T-helper 17 cell (primary cell): ENCODE measurements at regions not wholly inside any gene's neighbourhood (a gene's known extent, or its start where the extent isn't known, plus 50 kb on each side); places are given as distances from the start of the nearest gene placed in this dataset.
"Not testable (repeated sequence)": the region's sequence is repeated elsewhere in the genome, so short reads cannot be mapped to it uniquely, and the experiment has no call there.

ENCODE experiments used
- ATAC-seq: fragments of 150-1000 bp; cut with Tn5 transposase; 2 replicates; pipeline ENCODE4 v1.10.0; 2021; ENCODE audit warnings: mild to moderate bottlenecking, moderate library complexity
- DNase-seq, 3 donors: peaks; one replicate each; pipeline versions ENCODE4 v3.0.0 to v3.0.0-alpha.2; 2020 to 2021
- H3K9me3 ChIP-seq: one replicate; pipeline ENCODE4 v1.7.0; 2013; ENCODE audit warnings: low read length, mild to moderate bottlenecking; ENCODE audit not compliant: control insufficient read depth, poor library complexity, severe bottlenecking
- H3K27ac Mint-ChIP-seq: one replicate; pipeline ENCODE4 v1.8.0; 2022; ENCODE audit warnings: mild to moderate bottlenecking, moderate library complexity, mixed read lengths
- H3K27me3 Mint-ChIP-seq: one replicate; pipeline ENCODE4 v1.8.0; 2022; ENCODE audit warnings: mixed read lengths
- H3K36me3 Mint-ChIP-seq: one replicate; pipeline ENCODE4 v1.8.0; 2022; ENCODE audit warnings: low read depth, mixed read lengths
- H3K4me1 Mint-ChIP-seq: one replicate; pipeline ENCODE4 v1.8.0; 2022; ENCODE audit warnings: mild to moderate bottlenecking, mixed read lengths
- H3K4me3 Mint-ChIP-seq: one replicate; pipeline ENCODE4 v1.8.0; 2022; ENCODE audit warnings: mild to moderate bottlenecking, moderate library complexity, mixed read lengths

- ATAC-seq, DNase-seq, H3K27ac Mint-ChIP-seq, H3K9me3 ChIP-seq, H3K4me3 Mint-ChIP-seq, H3K36me3 Mint-ChIP-seq, H3K4me1 Mint-ChIP-seq, H3K27me3 Mint-ChIP-seq: not testable (repeated sequence)
These were observed 452.9 kb downstream of the SEMA3D start for GRCh38 chr7:84733976-84734375.

- H3K27ac Mint-ChIP-seq, H3K36me3 Mint-ChIP-seq, H3K4me1 Mint-ChIP-seq, H3K9me3 ChIP-seq, H3K4me3 Mint-ChIP-seq, ATAC-seq, H3K27me3 Mint-ChIP-seq, DNase-seq: not testable (repeated sequence)
These were observed 456.0 kb downstream of the SEMA3D start for GRCh38 chr7:84730864-84731263.

GRCh38 chr7:84729284-84729683, 457.6 kb downstream of the SEMA3D start:
- Mint-ChIP-seq H3K4me1 (no peaks in the 10 kb centered on the region), H3K36me3 (no peaks in the 10 kb centered on the region), H3K27ac (no peak overlapping the region), H3K27me3 (no peaks in the 10 kb centered on the region), H3K4me3 (no peak overlapping the region)
- DNase-seq (no peak), ATAC-seq (no peak)
- H3K9me3 ChIP-seq = no peaks in the 10 kb centered on the region

- DNase-seq (no peak), ATAC-seq (no peak)
- Mint-ChIP-seq H3K27ac (no peak overlapping the region), H3K27me3 (no peaks in the 10 kb centered on the region), H3K4me3 (no peak overlapping the region), H3K4me1 (no peaks in the 10 kb centered on the region), H3K36me3 (no peaks in the 10 kb centered on the region)
- no peaks in the 10 kb centered on the region for H3K9me3 ChIP-seq
These were observed 464.1 kb downstream of the SEMA3D start for GRCh38 chr7:84722734-84723133.

- no peaks in the 10 kb centered on the region for H3K27me3 Mint-ChIP-seq
- no peak overlapping the region for H3K4me3 Mint-ChIP-seq
- ATAC-seq (no peak), DNase-seq (no peak)
- H3K27ac Mint-ChIP-seq = no peak overlapping the region
- H3K36me3 Mint-ChIP-seq = no peaks in the 10 kb centered on the region
- no peaks in the 10 kb centered on the region for H3K9me3 ChIP-seq
- H3K4me1 Mint-ChIP-seq = no peaks in the 10 kb centered on the region
These were observed 464.8 kb downstream of the SEMA3D start for GRCh38 chr7:84722086-84722485.

GRCh38 chr7:84720456-84721097, 466.3 kb downstream of the SEMA3D start:
- H3K27me3 Mint-ChIP-seq = no peaks in the 10 kb centered on the region

GRCh38 chr7:84714765-84715164, 472.1 kb downstream of the SEMA3D start:
- Mint-ChIP-seq H3K27me3 (no peaks in the 10 kb centered on the region), H3K36me3 (no peaks in the 10 kb centered on the region), H3K4me1 (no peaks in the 10 kb centered on the region), H3K27ac (no peak overlapping the region), H3K4me3 (no peak overlapping the region)
- no peak for ATAC-seq
- DNase-seq = no peak
- H3K9me3 ChIP-seq = no peaks in the 10 kb centered on the region

More at GRCh38 chr7:84720456-84721097, 466.3 kb downstream of the SEMA3D start:
- Mint-ChIP-seq H3K27ac (no peak overlapping the region), H3K4me1 (no peaks in the 10 kb centered on the region), H3K4me3 (no peak overlapping the region), H3K36me3 (no peaks in the 10 kb centered on the region)
- no peaks in the 10 kb centered on the region for H3K9me3 ChIP-seq
- DNase-seq (no peak), ATAC-seq (no peak)

- Mint-ChIP-seq H3K4me3 (no peak overlapping the region), H3K27ac (no peak overlapping the region), H3K27me3 (no peaks in the 10 kb centered on the region), H3K4me1 (no peaks in the 10 kb centered on the region), H3K36me3 (no peaks in the 10 kb centered on the region)
- ATAC-seq (no peak), DNase-seq (no peak)
- no peaks in the 10 kb centered on the region for H3K9me3 ChIP-seq
These were observed 474.3 kb downstream of the SEMA3D start for GRCh38 chr7:84712374-84713121.

GRCh38 chr7:84710538-84710937, 476.3 kb downstream of the SEMA3D start:
- H3K27ac Mint-ChIP-seq, H3K9me3 ChIP-seq, H3K36me3 Mint-ChIP-seq, H3K27me3 Mint-ChIP-seq, H3K4me3 Mint-ChIP-seq, DNase-seq, H3K4me1 Mint-ChIP-seq, ATAC-seq: not testable (repeated sequence)

- ATAC-seq (no peak), DNase-seq (no peak)
- H3K9me3 ChIP-seq = no peaks in the 10 kb centered on the region
- H3K4me3 Mint-ChIP-seq = no peak overlapping the region
- H3K36me3 Mint-ChIP-seq = no peaks in the 10 kb centered on the region
- H3K4me1 Mint-ChIP-seq = no peaks in the 10 kb centered on the region
- H3K27me3 Mint-ChIP-seq = no peaks in the 10 kb centered on the region
- H3K27ac Mint-ChIP-seq = no peak overlapping the region
These were observed 481.1 kb downstream of the SEMA3D start for GRCh38 chr7:84705706-84706105.

- H3K27me3 Mint-ChIP-seq = no peaks in the 10 kb centered on the region
- H3K4me1 Mint-ChIP-seq = no peaks in the 10 kb centered on the region
- H3K27ac Mint-ChIP-seq = no peak overlapping the region
These were observed 481.8 kb downstream of the SEMA3D start for GRCh38 chr7:84705079-84705478.

GRCh38 chr7:84704380-84704779, 482.5 kb downstream of the SEMA3D start:
- H3K27me3 Mint-ChIP-seq = no peaks in the 10 kb centered on the region
- H3K4me1 Mint-ChIP-seq = no peaks in the 10 kb centered on the region

More at GRCh38 chr7:84705079-84705478, 481.8 kb downstream of the SEMA3D start:
- ATAC-seq = no peak
- Mint-ChIP-seq H3K4me3 (no peak overlapping the region), H3K36me3 (no peaks in the 10 kb centered on the region)
- DNase-seq = no peak
- no peaks in the 10 kb centered on the region for H3K9me3 ChIP-seq

GRCh38 chr7:84701524-84702306, 485.1 kb downstream of the SEMA3D start:
- Mint-ChIP-seq H3K4me3 (no peak overlapping the region), H3K27me3 (no peaks in the 10 kb centered on the region), H3K27ac (no peak overlapping the region), H3K36me3 (no peaks in the 10 kb centered on the region), H3K4me1 (no peaks in the 10 kb centered on the region)
- no peak for ATAC-seq
- no peak for DNase-seq
- no peaks in the 10 kb centered on the region for H3K9me3 ChIP-seq

More at GRCh38 chr7:84704380-84704779, 482.5 kb downstream of the SEMA3D start:
- H3K9me3 ChIP-seq = no peaks in the 10 kb centered on the region
- no peak overlapping the region for H3K27ac Mint-ChIP-seq
- H3K4me3 Mint-ChIP-seq = no peak overlapping the region
- no peaks in the 10 kb centered on the region for H3K36me3 Mint-ChIP-seq
- ATAC-seq (no peak), DNase-seq (no peak)
